HL-60 (cell line): ENCODE measurements at regions not wholly inside any gene's neighbourhood (a gene's known extent, or its start where the extent isn't known, plus 50 kb on each side); places are given as distances from the start of the nearest gene placed in this dataset.

Source experiments
- DNase-seq, 2 experiments: peaks; one replicate each; pipeline ENCODE4 v3.0.0-alpha.2; 2010 to 2020; ENCODE audit warnings: low read depth in 1 of 2, low spot score in 1 of 2
- H3K27ac ChIP-seq: fragments of 250-450 bp; sonication (Bioruptor Pico); replicated peaks from 2 replicates; pipeline ENCODE4 v1.5.1; 2020; ENCODE audit warnings: mild to moderate bottlenecking, moderate library complexity
- H3K27me3 ChIP-seq: fragments of 250-450 bp; sonication (Bioruptor Pico); 2 replicates; pipeline ENCODE4 v1.5.1; 2021; ENCODE audit warnings: mild to moderate bottlenecking, moderate library complexity; ENCODE audit not compliant: insufficient read depth, poor library complexity, severe bottlenecking
- H3K4me3 ChIP-seq: replicated peaks from 2 replicates; pipeline ENCODE4 v1.5.1; 2011; ENCODE audit warnings: mild to moderate bottlenecking, control low read depth, low read length; ENCODE audit not compliant: insufficient read depth
- GABPA ChIP-seq: IDR thresholded peaks from 2 replicates; pipeline ENCODE4 v1.6.1; 2012; ENCODE audit warnings: low read depth
- POLR2AphosphoS5 ChIP-seq: IDR thresholded peaks from 2 replicates; pipeline ENCODE4 v1.6.1; 2012; ENCODE audit warnings: low read depth
- SPI1 ChIP-seq: IDR thresholded peaks from 2 replicates; pipeline ENCODE4 v1.6.1; 2012; ENCODE audit warnings: low read depth, mild to moderate bottlenecking, borderline replicate concordance
- TF ChIP-seq, protein P1 (sequence below): IDR thresholded peaks from 2 replicates; pipeline ENCODE4 v1.6.1; 2012; ENCODE audit warnings: low read depth; ENCODE audit not compliant: insufficient replicate concordance
- TF ChIP-seq, protein P2 (sequence below): IDR thresholded peaks from one replicate; pipeline ENCODE4 v1.5.1; 2011; ENCODE audit warnings: low read length, control low read depth, inconsistent platforms; ENCODE audit not compliant: insufficient read depth

DNA sequence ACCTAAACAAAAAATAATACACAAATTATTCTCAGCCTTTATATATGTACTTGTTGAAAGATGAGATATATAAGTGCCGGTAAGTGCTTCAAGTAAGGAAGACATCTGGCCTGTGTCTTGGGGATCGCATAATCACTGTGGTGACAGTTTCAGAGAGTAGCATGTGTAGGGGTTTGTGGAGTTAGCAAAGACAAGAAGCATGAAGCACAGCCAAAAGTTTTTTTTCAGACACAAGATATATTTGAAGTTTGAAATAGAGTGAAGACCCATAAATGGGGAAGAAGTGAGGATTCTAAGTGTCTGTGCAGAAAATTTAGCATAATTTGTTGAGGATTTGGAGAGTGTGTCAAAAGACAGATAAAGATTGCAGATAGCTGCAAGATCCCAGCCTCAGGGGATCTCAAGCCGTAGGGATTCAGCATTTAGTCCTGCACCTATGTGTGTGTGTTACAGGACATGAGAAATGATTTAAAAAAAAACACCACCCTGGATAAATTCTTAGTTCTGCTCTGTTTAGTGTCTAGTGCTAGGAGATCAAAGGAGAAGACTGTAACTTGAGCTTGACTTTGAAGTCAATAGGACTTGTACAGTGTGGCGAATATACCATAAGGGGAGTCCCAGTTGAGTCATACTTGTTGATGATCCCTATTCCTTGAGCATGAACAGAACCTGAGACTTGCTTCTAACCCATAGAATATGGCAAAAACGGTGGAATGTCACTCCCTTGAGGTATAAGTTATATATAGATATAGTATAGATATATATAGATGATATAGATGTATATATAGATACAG, 123.9 kb upstream of the GRM7 start:
- no peaks in the 10 kb centered on the region for H3K27me3 ChIP-seq
- no peak for DNase-seq
- no peak overlapping the region for H3K4me3 ChIP-seq
- TF ChIP-seq SPI1 = no peak
- TF ChIP-seq, protein P1, sequence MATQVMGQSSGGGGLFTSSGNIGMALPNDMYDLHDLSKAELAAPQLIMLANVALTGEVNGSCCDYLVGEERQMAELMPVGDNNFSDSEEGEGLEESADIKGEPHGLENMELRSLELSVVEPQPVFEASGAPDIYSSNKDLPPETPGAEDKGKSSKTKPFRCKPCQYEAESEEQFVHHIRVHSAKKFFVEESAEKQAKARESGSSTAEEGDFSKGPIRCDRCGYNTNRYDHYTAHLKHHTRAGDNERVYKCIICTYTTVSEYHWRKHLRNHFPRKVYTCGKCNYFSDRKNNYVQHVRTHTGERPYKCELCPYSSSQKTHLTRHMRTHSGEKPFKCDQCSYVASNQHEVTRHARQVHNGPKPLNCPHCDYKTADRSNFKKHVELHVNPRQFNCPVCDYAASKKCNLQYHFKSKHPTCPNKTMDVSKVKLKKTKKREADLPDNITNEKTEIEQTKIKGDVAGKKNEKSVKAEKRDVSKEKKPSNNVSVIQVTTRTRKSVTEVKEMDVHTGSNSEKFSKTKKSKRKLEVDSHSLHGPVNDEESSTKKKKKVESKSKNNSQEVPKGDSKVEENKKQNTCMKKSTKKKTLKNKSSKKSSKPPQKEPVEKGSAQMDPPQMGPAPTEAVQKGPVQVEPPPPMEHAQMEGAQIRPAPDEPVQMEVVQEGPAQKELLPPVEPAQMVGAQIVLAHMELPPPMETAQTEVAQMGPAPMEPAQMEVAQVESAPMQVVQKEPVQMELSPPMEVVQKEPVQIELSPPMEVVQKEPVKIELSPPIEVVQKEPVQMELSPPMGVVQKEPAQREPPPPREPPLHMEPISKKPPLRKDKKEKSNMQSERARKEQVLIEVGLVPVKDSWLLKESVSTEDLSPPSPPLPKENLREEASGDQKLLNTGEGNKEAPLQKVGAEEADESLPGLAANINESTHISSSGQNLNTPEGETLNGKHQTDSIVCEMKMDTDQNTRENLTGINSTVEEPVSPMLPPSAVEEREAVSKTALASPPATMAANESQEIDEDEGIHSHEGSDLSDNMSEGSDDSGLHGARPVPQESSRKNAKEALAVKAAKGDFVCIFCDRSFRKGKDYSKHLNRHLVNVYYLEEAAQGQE = no peak
- TF ChIP-seq POLR2AphosphoS5 = no peak
- TF ChIP-seq, protein P2, sequence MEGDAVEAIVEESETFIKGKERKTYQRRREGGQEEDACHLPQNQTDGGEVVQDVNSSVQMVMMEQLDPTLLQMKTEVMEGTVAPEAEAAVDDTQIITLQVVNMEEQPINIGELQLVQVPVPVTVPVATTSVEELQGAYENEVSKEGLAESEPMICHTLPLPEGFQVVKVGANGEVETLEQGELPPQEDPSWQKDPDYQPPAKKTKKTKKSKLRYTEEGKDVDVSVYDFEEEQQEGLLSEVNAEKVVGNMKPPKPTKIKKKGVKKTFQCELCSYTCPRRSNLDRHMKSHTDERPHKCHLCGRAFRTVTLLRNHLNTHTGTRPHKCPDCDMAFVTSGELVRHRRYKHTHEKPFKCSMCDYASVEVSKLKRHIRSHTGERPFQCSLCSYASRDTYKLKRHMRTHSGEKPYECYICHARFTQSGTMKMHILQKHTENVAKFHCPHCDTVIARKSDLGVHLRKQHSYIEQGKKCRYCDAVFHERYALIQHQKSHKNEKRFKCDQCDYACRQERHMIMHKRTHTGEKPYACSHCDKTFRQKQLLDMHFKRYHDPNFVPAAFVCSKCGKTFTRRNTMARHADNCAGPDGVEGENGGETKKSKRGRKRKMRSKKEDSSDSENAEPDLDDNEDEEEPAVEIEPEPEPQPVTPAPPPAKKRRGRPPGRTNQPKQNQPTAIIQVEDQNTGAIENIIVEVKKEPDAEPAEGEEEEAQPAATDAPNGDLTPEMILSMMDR = no peak
- TF ChIP-seq GABPA = no peak
- H3K27ac ChIP-seq = no peak overlapping the region

DNA sequence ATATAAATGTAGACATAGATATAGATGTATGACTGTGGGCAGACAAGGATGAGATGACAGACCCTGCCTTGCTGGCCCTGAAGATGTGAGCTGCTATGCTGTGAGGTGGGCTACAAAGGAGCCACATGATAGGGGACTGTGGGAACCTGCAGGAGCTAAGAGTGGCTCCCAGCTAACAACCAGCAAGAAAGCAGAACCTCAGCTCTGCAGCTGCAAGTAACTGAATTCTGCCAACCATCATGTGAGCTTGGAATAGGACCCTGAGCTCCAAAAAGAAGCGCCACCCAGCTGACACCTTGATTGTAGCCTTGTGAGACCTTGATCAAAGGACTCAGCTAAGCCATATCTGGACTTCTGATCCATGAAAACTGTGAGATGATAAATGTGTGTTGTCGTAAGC, 123.3 kb upstream of the GRM7 start:
- no peak overlapping the region for H3K27ac ChIP-seq
- no peaks in the 10 kb centered on the region for H3K27me3 ChIP-seq
- TF ChIP-seq GABPA (no peak), POLR2AphosphoS5 (no peak), SPI1 (no peak)
- TF ChIP-seq, protein P2 = no peak
- TF ChIP-seq, protein P1 = no peak
- DNase-seq = no peak
- H3K4me3 ChIP-seq = no peak overlapping the region

DNA sequence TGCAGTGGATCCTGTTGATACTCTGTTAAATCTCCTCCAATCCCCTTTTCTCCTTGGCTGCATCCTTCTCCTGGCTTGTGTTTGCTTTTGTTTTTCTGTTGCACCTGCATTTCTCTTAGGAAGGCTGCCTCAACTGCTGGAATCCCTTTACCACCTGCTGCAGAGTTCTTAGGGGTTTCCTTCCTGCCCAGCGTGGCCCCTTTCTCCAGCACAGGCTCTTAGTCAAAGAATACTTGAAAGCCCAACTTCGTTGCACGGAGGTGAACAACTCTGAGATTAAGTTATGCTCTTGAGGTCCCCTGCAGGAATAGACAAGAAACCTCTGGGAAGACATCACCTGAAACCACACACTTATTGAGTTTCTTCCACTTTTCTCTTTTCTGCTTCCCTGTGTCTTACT, 121.6 kb upstream of the GRM7 start:
- TF ChIP-seq SPI1 = no peak
- H3K27me3 ChIP-seq = no peaks in the 10 kb centered on the region
- DNase-seq = no peak
- no peak overlapping the region for H3K27ac ChIP-seq
- H3K4me3 ChIP-seq = no peak overlapping the region

DNA sequence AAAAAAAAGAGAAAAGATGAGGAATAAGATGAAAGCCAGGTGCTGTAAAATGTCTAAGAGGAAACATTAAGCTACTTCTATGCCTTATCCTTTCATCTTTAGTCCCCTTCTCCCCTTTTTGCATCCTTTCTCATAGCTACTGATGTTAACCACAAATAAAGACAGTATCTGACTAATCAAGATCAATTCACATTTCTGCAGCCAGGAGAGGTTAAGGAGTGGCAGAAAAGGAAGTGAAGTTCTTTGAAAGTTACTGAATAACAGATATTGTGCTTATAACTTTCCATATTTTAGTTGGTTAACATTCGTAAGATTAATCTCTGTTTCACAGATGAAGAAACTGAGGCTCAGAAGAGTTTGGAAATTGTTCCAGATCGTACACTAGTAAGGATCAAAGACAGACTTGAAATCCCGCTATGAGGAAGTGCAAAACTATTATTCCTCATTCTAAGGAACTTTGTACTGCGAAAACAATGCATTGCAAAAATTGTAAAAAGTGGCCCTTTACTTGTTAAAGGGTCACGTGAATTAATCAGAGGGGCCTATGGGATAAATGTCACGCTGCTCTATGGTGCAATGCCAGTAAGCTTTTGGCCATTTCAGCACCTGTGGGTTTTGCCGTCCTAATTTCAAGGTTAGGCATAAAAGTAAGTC, 117.7 kb upstream of the GRM7 start:
- Histone ChIP-seq H3K4me3 (no peak overlapping the region), H3K27me3 (no peaks in the 10 kb centered on the region), H3K27ac (no peak overlapping the region)
- no peak for TF ChIP-seq SPI1
- TF ChIP-seq, protein P2 = no peak
- TF ChIP-seq, protein P1 = no peak
- no peak for TF ChIP-seq POLR2AphosphoS5
- no peak for TF ChIP-seq GABPA
- DNase-seq = no peak
